Tibial nerve (tissue), 4 donors: ENCODE measurements at regions not wholly inside any gene's neighbourhood (a gene's known extent, or its start where the extent isn't known, plus 50 kb on each side); places are given as distances from the start of the nearest gene placed in this dataset.
"Not testable (repeated sequence)": the region's sequence is repeated elsewhere in the genome, so short reads cannot be mapped to it uniquely, and the experiment has no call there.

Experiments
- DNase-seq, 2 donors: peaks; one replicate each; pipeline ENCODE4 v3.0.0-alpha.2; 2019; ENCODE audit warnings: low spot score in 2 of 2
- H3K27ac ChIP-seq, 4 donors: fragments of 200-600 bp; sonication (generic) in 3 of 4; one replicate each; pipeline ENCODE4 v1.5.1; 2017 to 2019; ENCODE audit warnings: mild to moderate bottlenecking in 1 of 4
- H3K27me3 ChIP-seq, 2 donors: fragments of 200-600 bp; sonication (generic) in 1 of 2; one replicate each; pipeline versions ENCODE4 v1.5.1 to v1.6.0; 2017 to 2019
- H3K36me3 ChIP-seq, 3 donors: fragments of 200-600 bp; sonication (generic); one replicate each; pipeline ENCODE4 v1.5.1; 2018 to 2019
- H3K4me1 ChIP-seq, 4 donors: fragments of 200-600 bp; sonication (generic) in 3 of 4; one replicate each; pipeline ENCODE4 v1.5.1; 2017 to 2019
- H3K4me3 ChIP-seq, 4 donors: fragments of 200-600 bp; sonication (generic) in 3 of 4; one replicate each; pipeline ENCODE4 v1.5.1; 2017 to 2019; ENCODE audit warnings: mild to moderate bottlenecking in 1 of 4, moderate library complexity in 1 of 4
- H3K9me3 ChIP-seq, 4 donors: fragments of 200-600 bp; sonication (generic) in 3 of 4; one replicate each; pipeline ENCODE4 v1.5.1; 2017 to 2019
- CTCF ChIP-seq, 5 experiments: fragments of 200-600 bp in 3 of 5; fragments of 450-650 bp in 2 of 5; sonication (generic) in 3 of 5; IDR thresholded peaks; one replicate each; pipeline ENCODE4 v1.5.1; 2016 to 2019; ENCODE audit warnings: antibody characterized with exemption in 5 of 5, mild to moderate bottlenecking in 3 of 5, moderate library complexity in 2 of 5
- EP300 ChIP-seq, 2 donors: sonication (generic); formaldehyde crosslinking; IDR thresholded peaks; one replicate each; pipeline ENCODE4 v1.6.1; 2017; ENCODE audit warnings: antibody characterized with exemption in 2 of 2, mild to moderate bottlenecking in 1 of 2
- POLR2A ChIP-seq, 2 donors: fragments of 450-650 bp; IDR thresholded peaks; one replicate each; pipeline ENCODE4 v1.6.1; 2017; ENCODE audit warnings: antibody characterized with exemption in 2 of 2, mild to moderate bottlenecking in 2 of 2, moderate library complexity in 2 of 2
- WGBS, 2 donors: methylation state at CpG; one replicate each; pipeline ENCODE4 v1.1.5; 2018; 5-methylcytosine and 5-hydroxymethylcytosine counted together

GRCh38 chr6:4258733-4259132 is 123.4 kb upstream of the ECI2 start:
- Histone ChIP-seq H3K27me3 (no peaks in the 10 kb centered on the region), H3K36me3 (no peaks in the 10 kb centered on the region), H3K9me3 (no peaks in the 10 kb centered on the region), H3K4me3 (no peak overlapping the region), H3K27ac (no peak overlapping the region), H3K4me1 (peaks cover 0 to 7% (median 0%) of the 10 kb centered on the region in 4 donors)
- WGBS, 2 donors = 81 to 83% methylated on average over 5 of the region's 5 CpGs
- no peak for DNase-seq
- TF ChIP-seq CTCF (IDR thresholded peaks at IDR 0.05) = no peak

GRCh38 chr6:4256969-4257368 is 121.6 kb upstream of the ECI2 start:
- Histone ChIP-seq H3K9me3 (no peaks in the 10 kb centered on the region), H3K27ac (no peak overlapping the region), H3K36me3 (no peaks in the 10 kb centered on the region), H3K27me3 (no peaks in the 10 kb centered on the region), H3K4me3 (no peak overlapping the region), H3K4me1 (peaks cover 0 to 13% (median 0%) of the 10 kb centered on the region in 4 donors)
- TF ChIP-seq EP300 (IDR thresholded peaks at IDR 0.05) = no peak
- TF ChIP-seq POLR2A (IDR thresholded peaks at IDR 0.05) = no peak
- TF ChIP-seq CTCF (IDR thresholded peaks at IDR 0.05) = no peak
- no peak for DNase-seq
- 75 to 89% methylated on average over 3 of the region's 3 CpGs for WGBS, 2 donors

GRCh38 chr6:4253604-4254231 is 118.3 kb upstream of the ECI2 start:
- H3K27ac ChIP-seq = no peak overlapping the region
- H3K4me3 ChIP-seq = no peak overlapping the region
- peaks cover 0 to 13% (median 0%) of the 10 kb centered on the region in 4 donors for H3K4me1 ChIP-seq
- TF ChIP-seq EP300 (IDR thresholded peaks at IDR 0.05) = peak in 1 of 2 donors; percentile 44
- TF ChIP-seq POLR2A (IDR thresholded peaks at IDR 0.05) = no peak
- peak in 2 of 5 experiments; percentile 27 to 34 for TF ChIP-seq CTCF (IDR thresholded peaks at IDR 0.05)
- no peaks in the 10 kb centered on the region for H3K27me3 ChIP-seq
- 20 to 44% methylated on average over 4 to 5 of the region's 5 CpGs for WGBS, 2 donors
- H3K9me3 ChIP-seq = no peaks in the 10 kb centered on the region
- no peaks in the 10 kb centered on the region for H3K36me3 ChIP-seq
- peak in 1 of 2 donors; percentile 21 for DNase-seq

GRCh38 chr6:4252445-4252844 is 117.1 kb upstream of the ECI2 start:
- 94 to 95% methylated on average over 5 of the region's 5 CpGs for WGBS, 2 donors
- H3K4me1 ChIP-seq = peaks cover 0 to 13% (median 0%) of the 10 kb centered on the region in 4 donors
- H3K27ac ChIP-seq, H3K4me3 ChIP-seq, H3K36me3 ChIP-seq, H3K9me3 ChIP-seq, DNase-seq, H3K27me3 ChIP-seq: not testable (repeated sequence)

- Histone ChIP-seq H3K4me1 (peaks cover 0 to 13% (median 0%) of the 10 kb centered on the region in 4 donors), H3K27ac (no peak overlapping the region), H3K36me3 (no peaks in the 10 kb centered on the region), H3K4me3 (no peak overlapping the region), H3K9me3 (peaks cover 0 to 5% (median 0%) of the 10 kb centered on the region in 4 donors), H3K27me3 (no peaks in the 10 kb centered on the region)
- no peak for DNase-seq
- TF ChIP-seq CTCF (IDR thresholded peaks at IDR 0.05) (no peak), EP300 (IDR thresholded peaks at IDR 0.05) (no peak), POLR2A (IDR thresholded peaks at IDR 0.05) (no peak)
- 93 to 98% methylated on average over 1 of the region's 1 CpG for WGBS, 2 donors
These were observed 115.3 kb upstream of the ECI2 start for GRCh38 chr6:4250645-4251044.

- H3K36me3 ChIP-seq, H3K27me3 ChIP-seq, H3K4me1 ChIP-seq, DNase-seq, H3K27ac ChIP-seq, H3K4me3 ChIP-seq: not testable (repeated sequence)
- WGBS, 2 donors = 74 to 84% methylated on average over 1 of the region's 1 CpG
- H3K9me3 ChIP-seq = peaks cover 0 to 19% (median 0%) of the 10 kb centered on the region in 4 donors
These were observed 108.5 kb upstream of the ECI2 start for GRCh38 chr6:4243832-4244231.
